ENCODE measurements at regions not wholly inside any gene's neighbourhood (a gene's known extent, or its start where the extent isn't known, plus 50 kb on each side); places are given as distances from the start of the nearest gene placed in this dataset.
"Not testable (repeated sequence)": the region's sequence is repeated elsewhere in the genome, so short reads cannot be mapped to it uniquely, and the experiment has no call there.

DNA sequence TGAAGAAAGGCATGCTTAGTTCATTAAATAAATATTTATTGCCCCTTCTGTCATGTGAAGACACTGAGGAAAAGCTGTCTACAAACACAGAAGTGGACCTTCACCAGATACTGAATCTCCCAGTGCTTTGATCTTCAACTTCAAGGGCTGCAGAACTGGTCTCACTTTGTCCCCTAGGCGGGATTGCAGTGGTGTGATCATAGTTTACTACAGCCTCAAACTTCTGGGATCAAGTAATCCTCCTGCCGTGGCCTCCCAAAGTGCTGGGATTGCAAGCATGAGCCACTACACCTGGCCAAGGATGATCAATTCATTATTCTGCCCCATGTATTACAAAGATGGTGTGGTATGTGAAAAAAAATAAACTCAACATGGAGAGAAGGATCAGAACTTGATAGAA lies 496.2 kb upstream of the HS3ST5 start:
- Histone ChIP-seq H3K4me1 (ENCODE audit: control extremely low read depth in 1 of 4, control insufficient read depth in 4 of 4, insufficient read depth in 4 of 4, low read length in 3 of 4) (no peaks in the 10 kb centered on the region), H3K36me3 (ENCODE audit: control insufficient read depth in 4 of 4, insufficient read depth in 4 of 4, low read length in 3 of 4) (no peaks in the 10 kb centered on the region), H3K4me3 (ENCODE audit: control insufficient read depth in 1 of 7, extremely low read depth in 1 of 7, insufficient read depth in 4 of 7, low read depth in 2 of 7, low read length in 6 of 7) (no peak overlapping the region), H3K9me3 (ENCODE audit: control extremely low read depth in 1 of 5, control insufficient read depth in 4 of 5, insufficient read depth in 2 of 5, low read depth in 1 of 5, low read length in 4 of 5) (no peaks in the 10 kb centered on the region), H3K27ac (ENCODE audit: insufficient read depth in 1 of 2, low read depth in 1 of 2, low read length in 2 of 2, poor library complexity in 1 of 2, severe bottlenecking in 2 of 2) (no peak overlapping the region), H3K27me3 (replicated peaks in 2 of 5; ENCODE audit: control insufficient read depth in 4 of 5, insufficient read depth in 5 of 5, low read length in 4 of 5) (no peaks in the 10 kb centered on the region)
- ChIA-PET CTCF (no interaction called here), POLR2A (no interaction called here)
- DNase-seq, result no peak
- 100% methylated on average over 1 of the region's 2 CpGs for WGBS (ENCODE audit: insufficient coverage)

DNA sequence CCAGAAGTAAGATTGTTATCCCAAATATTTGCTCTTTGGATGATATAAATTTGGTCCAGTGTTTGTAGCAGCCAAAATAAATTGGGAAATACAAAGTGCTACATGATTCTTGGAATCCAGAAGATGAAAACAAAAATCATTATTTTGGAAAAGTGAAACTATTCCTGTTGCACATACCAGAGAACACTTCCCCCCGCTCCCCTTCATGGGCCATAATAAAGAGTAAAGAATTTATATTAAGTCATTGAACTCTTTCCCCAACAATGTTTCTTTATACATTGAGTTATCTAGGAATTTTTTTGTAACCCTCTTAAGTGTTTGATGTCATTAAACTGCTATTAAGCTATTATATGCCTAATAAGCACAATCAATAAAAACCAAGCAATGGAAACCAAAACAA lies 490.4 kb upstream of the HS3ST5 start:
- Histone ChIP-seq H3K36me3 (ENCODE audit: control insufficient read depth in 4 of 4, insufficient read depth in 4 of 4, low read length in 3 of 4) (no peaks in the 10 kb centered on the region), H3K27me3 (replicated peaks in 2 of 5; ENCODE audit: control insufficient read depth in 4 of 5, insufficient read depth in 5 of 5, low read length in 4 of 5) (no peaks in the 10 kb centered on the region), H3K4me1 (ENCODE audit: control extremely low read depth in 1 of 4, control insufficient read depth in 4 of 4, insufficient read depth in 4 of 4, low read length in 3 of 4) (no peaks in the 10 kb centered on the region), H3K27ac (ENCODE audit: insufficient read depth in 1 of 2, low read depth in 1 of 2, low read length in 2 of 2, poor library complexity in 1 of 2, severe bottlenecking in 2 of 2) (no peak overlapping the region), H3K9me3 (ENCODE audit: control extremely low read depth in 1 of 5, control insufficient read depth in 4 of 5, insufficient read depth in 2 of 5, low read depth in 1 of 5, low read length in 4 of 5) (no peaks in the 10 kb centered on the region), H3K4me3 (ENCODE audit: control insufficient read depth in 1 of 7, extremely low read depth in 1 of 7, insufficient read depth in 4 of 7, low read depth in 2 of 7, low read length in 6 of 7) (no peak overlapping the region)
- no CpG with 5 or more reads among the region's 1 CpG for WGBS (ENCODE audit: insufficient coverage)
- POLR2A ChIA-PET, result no interaction called here
- no peak for DNase-seq
- CTCF ChIA-PET, result no interaction called here

- ChIA-PET POLR2A (no interaction called here), CTCF (interaction anchor here (0.5 kb wide), 1 partner anchor 1212 kb away, joined by 3 read pairs; no protein-coding TSS in a partner anchor)
- no peak overlapping the region for H3K4me3 ChIP-seq (ENCODE audit: control insufficient read depth in 1 of 7, extremely low read depth in 1 of 7, insufficient read depth in 4 of 7, low read depth in 2 of 7, low read length in 6 of 7)
- no peaks in the 10 kb centered on the region for H3K27me3 ChIP-seq (replicated peaks in 2 of 5; ENCODE audit: control insufficient read depth in 4 of 5, insufficient read depth in 5 of 5, low read length in 4 of 5)
- no peak overlapping the region for H3K27ac ChIP-seq (ENCODE audit: insufficient read depth in 1 of 2, low read depth in 1 of 2, low read length in 2 of 2, poor library complexity in 1 of 2, severe bottlenecking in 2 of 2)
- no peaks in the 10 kb centered on the region for H3K9me3 ChIP-seq (ENCODE audit: control extremely low read depth in 1 of 5, control insufficient read depth in 4 of 5, insufficient read depth in 2 of 5, low read depth in 1 of 5, low read length in 4 of 5)
- H3K36me3 ChIP-seq (ENCODE audit: control insufficient read depth in 4 of 4, insufficient read depth in 4 of 4, low read length in 3 of 4), result no peaks in the 10 kb centered on the region
- DNase-seq, result no peak
- no CpG with 5 or more reads among the region's 1 CpG for WGBS (ENCODE audit: insufficient coverage)
- H3K4me1 ChIP-seq (ENCODE audit: control extremely low read depth in 1 of 4, control insufficient read depth in 4 of 4, insufficient read depth in 4 of 4, low read length in 3 of 4), result no peaks in the 10 kb centered on the region
Observed at GRCh38 chr6:114830515-114830914, 487.7 kb upstream of the HS3ST5 start.

DNA sequence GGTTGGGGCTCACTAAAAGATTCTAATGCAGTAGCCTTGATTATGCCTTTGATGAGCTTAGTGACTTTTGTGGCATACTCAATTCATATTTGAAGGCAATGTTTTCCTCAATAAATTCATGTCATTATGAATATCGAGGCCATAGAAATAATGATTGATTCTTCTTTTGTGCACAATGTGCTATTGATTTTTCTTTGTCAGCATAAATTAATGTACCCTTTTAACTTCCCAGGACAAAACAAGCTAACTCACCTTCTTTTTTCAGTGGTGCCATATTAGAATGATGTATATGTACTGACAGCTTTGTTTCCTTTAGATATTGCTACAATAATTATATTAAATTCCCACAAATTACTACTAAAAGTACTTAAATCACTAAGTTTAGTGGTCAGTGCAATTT lies 484.3 kb upstream of the HS3ST5 start:
- Histone ChIP-seq H3K36me3 (ENCODE audit: control insufficient read depth in 4 of 4, insufficient read depth in 4 of 4, low read length in 3 of 4) (no peaks in the 10 kb centered on the region), H3K9me3 (ENCODE audit: control extremely low read depth in 1 of 5, control insufficient read depth in 4 of 5, insufficient read depth in 2 of 5, low read depth in 1 of 5, low read length in 4 of 5) (no peaks in the 10 kb centered on the region), H3K27me3 (replicated peaks in 2 of 5; ENCODE audit: control insufficient read depth in 4 of 5, insufficient read depth in 5 of 5, low read length in 4 of 5) (no peaks in the 10 kb centered on the region), H3K27ac (ENCODE audit: insufficient read depth in 1 of 2, low read depth in 1 of 2, low read length in 2 of 2, poor library complexity in 1 of 2, severe bottlenecking in 2 of 2) (no peak overlapping the region), H3K4me1 (ENCODE audit: control extremely low read depth in 1 of 4, control insufficient read depth in 4 of 4, insufficient read depth in 4 of 4, low read length in 3 of 4) (no peaks in the 10 kb centered on the region), H3K4me3 (ENCODE audit: control insufficient read depth in 1 of 7, extremely low read depth in 1 of 7, insufficient read depth in 4 of 7, low read depth in 2 of 7, low read length in 6 of 7) (no peak overlapping the region)
- no CpG with 5 or more reads among the region's 1 CpG for WGBS (ENCODE audit: insufficient coverage)
- DNase-seq, result no peak
- POLR2A ChIA-PET, result no interaction called here
- CTCF ChIA-PET, result no interaction called here

- DNase-seq, result no peak
- POLR2A ChIA-PET, result no interaction called here
- Histone ChIP-seq H3K9me3 (ENCODE audit: control extremely low read depth in 1 of 5, control insufficient read depth in 4 of 5, insufficient read depth in 2 of 5, low read depth in 1 of 5, low read length in 4 of 5) (no peaks in the 10 kb centered on the region), H3K4me1 (ENCODE audit: control extremely low read depth in 1 of 4, control insufficient read depth in 4 of 4, insufficient read depth in 4 of 4, low read length in 3 of 4) (no peaks in the 10 kb centered on the region), H3K4me3 (ENCODE audit: control insufficient read depth in 1 of 7, extremely low read depth in 1 of 7, insufficient read depth in 4 of 7, low read depth in 2 of 7, low read length in 6 of 7) (no peak overlapping the region), H3K27me3 (replicated peaks in 2 of 5; ENCODE audit: control insufficient read depth in 4 of 5, insufficient read depth in 5 of 5, low read length in 4 of 5) (no peaks in the 10 kb centered on the region), H3K27ac (ENCODE audit: insufficient read depth in 1 of 2, low read depth in 1 of 2, low read length in 2 of 2, poor library complexity in 1 of 2, severe bottlenecking in 2 of 2) (no peak overlapping the region), H3K36me3 (ENCODE audit: control insufficient read depth in 4 of 4, insufficient read depth in 4 of 4, low read length in 3 of 4) (no peaks in the 10 kb centered on the region)
- CTCF ChIA-PET, result no interaction called here
- no CpG with 5 or more reads among the region's 1 CpG for WGBS (ENCODE audit: insufficient coverage)
Observed at GRCh38 chr6:114824409-114824808, 481.6 kb upstream of the HS3ST5 start.

DNA sequence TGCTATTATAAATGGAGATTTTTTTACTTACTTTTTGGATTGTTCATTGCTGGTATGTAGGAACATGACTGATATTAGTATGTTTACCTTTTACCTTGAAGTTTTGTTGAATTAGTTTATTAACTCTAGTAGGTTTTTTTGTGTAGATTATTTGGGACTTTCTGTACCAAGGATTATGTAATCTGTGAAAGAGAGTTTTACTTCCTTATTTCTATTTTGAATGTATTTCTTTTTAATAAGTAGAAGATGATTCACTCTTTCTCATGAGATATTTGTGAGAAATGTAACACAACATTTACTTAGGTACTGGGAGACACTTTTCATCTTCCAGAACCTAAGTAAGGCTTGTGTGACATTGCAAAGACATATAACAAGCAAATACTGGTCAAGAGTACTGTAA lies 473.9 kb upstream of the HS3ST5 start:
- Histone ChIP-seq H3K4me3 (ENCODE audit: control insufficient read depth in 1 of 7, extremely low read depth in 1 of 7, insufficient read depth in 4 of 7, low read depth in 2 of 7, low read length in 6 of 7) (no peak overlapping the region), H3K36me3 (ENCODE audit: control insufficient read depth in 4 of 4, insufficient read depth in 4 of 4, low read length in 3 of 4) (no peaks in the 10 kb centered on the region), H3K27me3 (replicated peaks in 2 of 5; ENCODE audit: control insufficient read depth in 4 of 5, insufficient read depth in 5 of 5, low read length in 4 of 5) (no peaks in the 10 kb centered on the region), H3K4me1 (ENCODE audit: control extremely low read depth in 1 of 4, control insufficient read depth in 4 of 4, insufficient read depth in 4 of 4, low read length in 3 of 4) (no peaks in the 10 kb centered on the region), H3K27ac (ENCODE audit: insufficient read depth in 1 of 2, low read depth in 1 of 2, low read length in 2 of 2, poor library complexity in 1 of 2, severe bottlenecking in 2 of 2) (no peak overlapping the region), H3K9me3 (ENCODE audit: control extremely low read depth in 1 of 5, control insufficient read depth in 4 of 5, insufficient read depth in 2 of 5, low read depth in 1 of 5, low read length in 4 of 5) (no peaks in the 10 kb centered on the region)
- POLR2A ChIA-PET, result no interaction called here
- no peak for DNase-seq
- CTCF ChIA-PET, result no interaction called here

DNA sequence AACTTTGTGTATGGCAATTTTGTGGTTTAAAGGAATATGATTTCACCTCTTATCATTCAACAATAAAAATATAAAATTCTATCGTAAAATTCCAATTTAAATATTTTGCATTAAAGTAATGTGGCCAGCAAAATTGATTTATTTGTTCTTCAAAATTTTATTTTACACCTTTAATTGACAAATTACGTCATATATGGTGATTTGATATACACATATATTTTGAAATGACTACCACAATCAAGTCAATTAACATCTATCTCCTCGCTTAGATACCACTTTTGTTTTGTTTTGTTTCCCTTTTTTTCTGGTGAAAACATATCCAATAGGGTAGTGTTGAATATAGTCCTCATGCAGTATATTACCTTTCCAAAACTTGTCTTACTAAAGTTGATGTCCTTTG lies 467.6 kb upstream of the HS3ST5 start:
- ChIA-PET POLR2A (interaction anchor here (0.6 kb wide), 1 partner anchor 26 kb away, joined by 3 read pairs; no protein-coding TSS in a partner anchor), CTCF (no interaction called here)
- Histone ChIP-seq H3K9me3 (ENCODE audit: control extremely low read depth in 1 of 5, control insufficient read depth in 4 of 5, insufficient read depth in 2 of 5, low read depth in 1 of 5, low read length in 4 of 5) (no peaks in the 10 kb centered on the region), H3K27me3 (replicated peaks in 2 of 5; ENCODE audit: control insufficient read depth in 4 of 5, insufficient read depth in 5 of 5, low read length in 4 of 5) (no peaks in the 10 kb centered on the region), H3K4me3 (ENCODE audit: control insufficient read depth in 1 of 7, extremely low read depth in 1 of 7, insufficient read depth in 4 of 7, low read depth in 2 of 7, low read length in 6 of 7) (no peak overlapping the region), H3K4me1 (ENCODE audit: control extremely low read depth in 1 of 4, control insufficient read depth in 4 of 4, insufficient read depth in 4 of 4, low read length in 3 of 4) (no peaks in the 10 kb centered on the region), H3K36me3 (ENCODE audit: control insufficient read depth in 4 of 4, insufficient read depth in 4 of 4, low read length in 3 of 4) (no peaks in the 10 kb centered on the region), H3K27ac (ENCODE audit: insufficient read depth in 1 of 2, low read depth in 1 of 2, low read length in 2 of 2, poor library complexity in 1 of 2, severe bottlenecking in 2 of 2) (no peak overlapping the region)
- WGBS (ENCODE audit: insufficient coverage), result no CpG with 5 or more reads among the region's 3 CpGs
- no peak for DNase-seq

DNA sequence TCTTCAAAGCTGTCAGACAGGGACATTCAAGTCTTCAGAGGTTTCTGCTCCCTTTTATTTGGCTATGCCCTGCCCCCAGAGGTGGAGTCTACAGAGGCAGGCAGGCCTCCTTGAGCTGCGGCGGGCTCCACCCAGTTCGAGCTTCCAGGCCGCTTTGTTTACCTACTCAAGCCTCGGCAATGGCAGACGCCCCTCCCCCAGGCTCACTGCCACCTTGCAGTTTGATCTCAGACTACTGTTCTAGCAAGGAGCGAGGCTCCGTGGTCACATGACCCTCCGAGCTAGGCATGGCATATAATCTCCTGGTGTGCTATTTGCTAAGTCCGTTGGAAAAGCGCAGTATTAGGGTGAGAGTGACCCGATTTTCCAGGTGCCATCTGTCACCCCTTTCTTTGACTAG lies 462.6 kb upstream of the HS3ST5 start:
- H3K27me3 ChIP-seq (replicated peaks in 2 of 5; ENCODE audit: control insufficient read depth in 4 of 5, insufficient read depth in 5 of 5, low read length in 4 of 5); H3K36me3 ChIP-seq (ENCODE audit: control insufficient read depth in 4 of 4, insufficient read depth in 4 of 4, low read length in 3 of 4); H3K9me3 ChIP-seq (ENCODE audit: control extremely low read depth in 1 of 5, control insufficient read depth in 4 of 5, insufficient read depth in 2 of 5, low read depth in 1 of 5, low read length in 4 of 5); H3K27ac ChIP-seq (ENCODE audit: insufficient read depth in 1 of 2, low read depth in 1 of 2, low read length in 2 of 2, poor library complexity in 1 of 2, severe bottlenecking in 2 of 2); H3K4me1 ChIP-seq (ENCODE audit: control extremely low read depth in 1 of 4, control insufficient read depth in 4 of 4, insufficient read depth in 4 of 4, low read length in 3 of 4); CTCF ChIA-PET; H3K4me3 ChIP-seq (ENCODE audit: control insufficient read depth in 1 of 7, extremely low read depth in 1 of 7, insufficient read depth in 4 of 7, low read depth in 2 of 7, low read length in 6 of 7); POLR2A ChIA-PET; DNase-seq: not testable (repeated sequence)
- 97% methylated on average over 7 of the region's 12 CpGs for WGBS (ENCODE audit: insufficient coverage)
